Hepatocyte (in vitro differentiated cells): ENCODE measurements at regions not wholly inside any gene's neighbourhood (a gene's known extent, or its start where the extent isn't known, plus 50 kb on each side); places are given as distances from the start of the nearest gene placed in this dataset.

Source experiments
- CTCF ChIP-seq: fragments of 200-600 bp; sonication (generic); IDR thresholded peaks from 2 replicates; pipeline ENCODE4 v1.5.1; 2016; ENCODE audit warnings: antibody characterized with exemption, mild to moderate bottlenecking; ENCODE audit not compliant: poor library complexity
- EZH2 ChIP-seq: fragments of 200-600 bp; sonication (generic); IDR thresholded peaks from 2 replicates; pipeline ENCODE4 v1.6.1; 2016; ENCODE audit warnings: antibody characterized with exemption, mild to moderate bottlenecking, borderline replicate concordance
- EZH2phosphoT487 ChIP-seq: fragments of 200-600 bp; sonication (generic); IDR thresholded peaks from one replicate; pipeline ENCODE4 v1.6.1; 2018; ENCODE audit warnings: antibody characterized with exemption, mild to moderate bottlenecking, low read depth, moderate library complexity; ENCODE audit not compliant: unreplicated experiment, severe bottlenecking

- TF ChIP-seq CTCF (no peak), EZH2 (no peak), EZH2phosphoT487 (no peak)
Measured at GRCh38 chr2:9703085-9703678, 72.4 kb upstream of the YWHAQ start.
